SK-N-SH treated with all-trans-retinoic acid at 6 μM for 48 hours (cell line): ENCODE measurements at regions not wholly inside any gene's neighbourhood (a gene's known extent, or its start where the extent isn't known, plus 50 kb on each side); places are given as distances from the start of the nearest gene placed in this dataset.

Experiments
- ATAC-seq: fragments of 200-7000 bp; cut with Tn5 transposase; 3 replicates; pipeline ENCODE4 v1.9.1; 2020; ENCODE audit warnings: mild to moderate bottlenecking, moderate library complexity
- ARNTL ChIP-seq: fragments of 450-650 bp; formaldehyde crosslinking; IDR thresholded peaks from 2 replicates; pipeline ENCODE4 v1.5.0; 2020; ENCODE audit warnings: low read depth, mild to moderate bottlenecking, moderate library complexity, borderline replicate concordance
- BACH2 ChIP-seq: fragments of 250-450 bp; sonication (Bioruptor Pico); IDR thresholded peaks from 2 replicates; pipeline ENCODE4 v1.9.0; 2021; ENCODE audit warnings: mild to moderate bottlenecking, borderline replicate concordance
- CSDC2 ChIP-seq: fragments of 250-450 bp; sonication (Bioruptor Pico); IDR thresholded peaks from 2 replicates; pipeline ENCODE4 v1.5.0; 2020; ENCODE audit warnings: mild to moderate bottlenecking, moderate library complexity
- ESRRG ChIP-seq: fragments of 250-450 bp; sonication (Bioruptor Pico); IDR thresholded peaks from 2 replicates; pipeline ENCODE4 v1.6.1; 2021; ENCODE audit warnings: mild to moderate bottlenecking
- GLIS3 ChIP-seq: fragments of 250-450 bp; sonication (Bioruptor Pico); IDR thresholded peaks from 2 replicates; pipeline ENCODE4 v1.5.0; 2020; ENCODE audit warnings: mild to moderate bottlenecking, moderate library complexity
- ISL1 ChIP-seq: fragments of 250-450 bp; sonication (Bioruptor Pico); IDR thresholded peaks from 2 replicates; pipeline ENCODE4 v2.1.2; 2022; ENCODE audit warnings: mild to moderate bottlenecking, moderate library complexity
- OSR1 ChIP-seq: fragments of 250-450 bp; sonication (Bioruptor Pico); IDR thresholded peaks from 2 replicates; pipeline ENCODE4 v1.8.0; 2022; ENCODE audit warnings: moderate library complexity, mild to moderate bottlenecking, inconsistent platforms
- PATZ1 ChIP-seq: fragments of 250-450 bp; sonication (Bioruptor Pico); IDR thresholded peaks from 2 replicates; pipeline ENCODE4 v1.8.0; 2020; ENCODE audit warnings: mild to moderate bottlenecking, moderate library complexity, borderline replicate concordance
- PPARA ChIP-seq: fragments of 250-450 bp; sonication (Bioruptor Pico); IDR thresholded peaks from 2 replicates; pipeline ENCODE4 v1.5.0; 2020; ENCODE audit warnings: mild to moderate bottlenecking, borderline replicate concordance
- RARB ChIP-seq: fragments of 250-450 bp; sonication (Bioruptor Pico); IDR thresholded peaks from 2 replicates; pipeline ENCODE4 v1.8.0; 2021; ENCODE audit warnings: mild to moderate bottlenecking, moderate library complexity
- SNAI2 ChIP-seq: fragments of 250-450 bp; sonication (Bioruptor Pico); IDR thresholded peaks from 2 replicates; pipeline ENCODE4 v1.5.0; 2020; ENCODE audit warnings: mild to moderate bottlenecking, moderate library complexity
- TCF4 ChIP-seq: fragments of 250-450 bp; sonication (Bioruptor Pico); IDR thresholded peaks from 2 replicates; pipeline ENCODE4 v1.8.0; 2021; ENCODE audit warnings: mild to moderate bottlenecking, moderate library complexity, borderline replicate concordance
- TOX ChIP-seq: fragments of 250-450 bp; sonication (Bioruptor Pico); IDR thresholded peaks from 2 replicates; pipeline ENCODE4 v1.8.0; 2021; ENCODE audit warnings: mild to moderate bottlenecking, moderate library complexity, borderline replicate concordance
- ZC3H10 ChIP-seq: fragments of 250-450 bp; sonication (Bioruptor Pico); IDR thresholded peaks from 2 replicates; pipeline ENCODE4 v1.5.1; 2021; ENCODE audit warnings: mild to moderate bottlenecking, moderate library complexity
- ZFP3 ChIP-seq: fragments of 250-450 bp; sonication (Bioruptor Pico); IDR thresholded peaks from 2 replicates; pipeline ENCODE4 v1.5.0; 2020; ENCODE audit warnings: mild to moderate bottlenecking, moderate library complexity
- ZFP30 ChIP-seq: fragments of 450-650 bp; formaldehyde crosslinking; IDR thresholded peaks from 2 replicates; pipeline ENCODE4 v1.5.0; 2022; ENCODE audit warnings: mild to moderate bottlenecking, moderate library complexity
- ZNF70 ChIP-seq: fragments of 450-650 bp; formaldehyde crosslinking; IDR thresholded peaks from 2 replicates; pipeline ENCODE4 v1.5.0; 2020; ENCODE audit warnings: mild to moderate bottlenecking, moderate library complexity
- ZNF8 ChIP-seq: fragments of 450-650 bp; formaldehyde crosslinking; IDR thresholded peaks from 2 replicates; pipeline ENCODE4 v1.5.0; 2020; ENCODE audit warnings: mild to moderate bottlenecking, moderate library complexity
- TF ChIP-seq, protein P1 (sequence below): fragments of 250-450 bp; sonication (Bioruptor Pico); IDR thresholded peaks from 2 replicates; pipeline ENCODE4 v1.5.1; 2020; ENCODE audit warnings: low read depth, mild to moderate bottlenecking, moderate library complexity
- TF ChIP-seq, protein P2 (sequence below): fragments of 250-450 bp; sonication (Bioruptor Pico); IDR thresholded peaks from 2 replicates; pipeline ENCODE4 v1.5.0; 2020; ENCODE audit warnings: mild to moderate bottlenecking, moderate library complexity
- TF ChIP-seq, protein P3 (sequence below): fragments of 250-450 bp; sonication (Bioruptor Pico); IDR thresholded peaks from 2 replicates; pipeline ENCODE4 v1.5.1; 2021; ENCODE audit warnings: mild to moderate bottlenecking, moderate library complexity

DNA sequence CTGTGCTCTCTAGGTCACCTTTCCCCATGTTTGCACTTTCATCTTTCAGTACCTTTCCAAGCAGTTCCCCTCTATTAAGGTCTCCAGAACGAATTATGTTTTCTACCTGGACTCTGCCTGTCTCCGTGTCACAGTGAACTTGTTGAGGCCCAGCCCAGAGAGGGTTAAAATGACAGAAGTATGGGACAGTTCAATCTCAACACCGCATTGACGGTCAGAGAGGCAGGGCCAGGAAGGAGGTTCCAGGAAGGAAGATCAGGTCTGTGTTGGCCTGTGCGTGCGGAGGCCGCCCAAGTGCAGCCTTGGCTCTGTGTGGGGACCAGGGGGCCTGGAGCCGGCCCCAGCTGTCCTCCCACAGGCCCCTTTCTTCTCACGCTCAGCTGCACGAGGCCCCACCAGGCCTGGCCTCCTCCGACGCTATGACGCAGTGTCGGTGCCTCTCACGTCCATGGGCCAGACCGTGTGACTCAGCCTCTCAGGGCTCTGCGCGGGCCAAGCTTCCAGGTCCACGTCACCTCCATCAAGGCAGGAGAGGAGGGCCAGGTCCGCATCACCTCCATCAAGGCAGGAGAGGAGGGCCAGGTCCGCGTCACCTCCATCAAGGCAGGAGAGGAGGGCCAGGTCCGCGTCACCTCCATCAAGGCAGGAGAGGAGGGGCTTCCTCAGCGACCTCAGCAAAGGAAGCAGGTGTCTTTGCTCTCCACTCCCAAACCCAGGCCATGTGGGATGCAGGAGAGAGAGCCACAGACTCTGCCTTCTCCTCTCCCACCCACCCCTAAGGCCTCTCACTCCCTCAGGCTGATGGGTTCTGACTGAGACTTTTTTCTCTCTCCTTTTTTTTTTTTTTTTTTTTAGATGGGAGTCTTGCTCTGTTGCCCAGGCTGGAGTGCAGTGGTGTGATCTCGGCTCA, 83.1 kb downstream of the CPN2 start:
- TF ChIP-seq ZFP30 (CRISPR knock-in tag) = no peak
- TF ChIP-seq, all 23 proteins: peak for 0
- no peak for ATAC-seq

- TF ChIP-seq, protein P1, sequence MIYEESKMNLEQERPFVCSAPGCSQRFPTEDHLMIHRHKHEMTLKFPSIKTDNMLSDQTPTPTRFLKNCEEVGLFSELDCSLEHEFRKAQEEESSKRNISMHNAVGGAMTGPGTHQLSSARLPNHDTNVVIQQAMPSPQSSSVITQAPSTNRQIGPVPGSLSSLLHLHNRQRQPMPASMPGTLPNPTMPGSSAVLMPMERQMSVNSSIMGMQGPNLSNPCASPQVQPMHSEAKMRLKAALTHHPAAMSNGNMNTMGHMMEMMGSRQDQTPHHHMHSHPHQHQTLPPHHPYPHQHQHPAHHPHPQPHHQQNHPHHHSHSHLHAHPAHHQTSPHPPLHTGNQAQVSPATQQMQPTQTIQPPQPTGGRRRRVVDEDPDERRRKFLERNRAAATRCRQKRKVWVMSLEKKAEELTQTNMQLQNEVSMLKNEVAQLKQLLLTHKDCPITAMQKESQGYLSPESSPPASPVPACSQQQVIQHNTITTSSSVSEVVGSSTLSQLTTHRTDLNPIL (CRISPR knock-in tag) = no peak
- TF ChIP-seq SNAI2 (CRISPR knock-in tag) (no peak), OSR1 (CRISPR knock-in tag) (no peak), CSDC2 (CRISPR knock-in tag) (no peak), BACH2 (CRISPR knock-in tag) (no peak), GLIS3 (no peak)
- TF ChIP-seq, protein P2, sequence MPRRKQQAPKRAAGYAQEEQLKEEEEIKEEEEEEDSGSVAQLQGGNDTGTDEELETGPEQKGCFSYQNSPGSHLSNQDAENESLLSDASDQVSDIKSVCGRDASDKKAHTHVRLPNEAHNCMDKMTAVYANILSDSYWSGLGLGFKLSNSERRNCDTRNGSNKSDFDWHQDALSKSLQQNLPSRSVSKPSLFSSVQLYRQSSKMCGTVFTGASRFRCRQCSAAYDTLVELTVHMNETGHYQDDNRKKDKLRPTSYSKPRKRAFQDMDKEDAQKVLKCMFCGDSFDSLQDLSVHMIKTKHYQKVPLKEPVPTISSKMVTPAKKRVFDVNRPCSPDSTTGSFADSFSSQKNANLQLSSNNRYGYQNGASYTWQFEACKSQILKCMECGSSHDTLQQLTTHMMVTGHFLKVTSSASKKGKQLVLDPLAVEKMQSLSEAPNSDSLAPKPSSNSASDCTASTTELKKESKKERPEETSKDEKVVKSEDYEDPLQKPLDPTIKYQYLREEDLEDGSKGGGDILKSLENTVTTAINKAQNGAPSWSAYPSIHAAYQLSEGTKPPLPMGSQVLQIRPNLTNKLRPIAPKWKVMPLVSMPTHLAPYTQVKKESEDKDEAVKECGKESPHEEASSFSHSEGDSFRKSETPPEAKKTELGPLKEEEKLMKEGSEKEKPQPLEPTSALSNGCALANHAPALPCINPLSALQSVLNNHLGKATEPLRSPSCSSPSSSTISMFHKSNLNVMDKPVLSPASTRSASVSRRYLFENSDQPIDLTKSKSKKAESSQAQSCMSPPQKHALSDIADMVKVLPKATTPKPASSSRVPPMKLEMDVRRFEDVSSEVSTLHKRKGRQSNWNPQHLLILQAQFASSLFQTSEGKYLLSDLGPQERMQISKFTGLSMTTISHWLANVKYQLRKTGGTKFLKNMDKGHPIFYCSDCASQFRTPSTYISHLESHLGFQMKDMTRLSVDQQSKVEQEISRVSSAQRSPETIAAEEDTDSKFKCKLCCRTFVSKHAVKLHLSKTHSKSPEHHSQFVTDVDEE (CRISPR knock-in tag) = no peak
- TF ChIP-seq, all 23 proteins: peak for 0
- no peak for ATAC-seq
These were observed 82.2 kb downstream of the CPN2 start for GRCh38 chr3:194268654-194269512.

DNA sequence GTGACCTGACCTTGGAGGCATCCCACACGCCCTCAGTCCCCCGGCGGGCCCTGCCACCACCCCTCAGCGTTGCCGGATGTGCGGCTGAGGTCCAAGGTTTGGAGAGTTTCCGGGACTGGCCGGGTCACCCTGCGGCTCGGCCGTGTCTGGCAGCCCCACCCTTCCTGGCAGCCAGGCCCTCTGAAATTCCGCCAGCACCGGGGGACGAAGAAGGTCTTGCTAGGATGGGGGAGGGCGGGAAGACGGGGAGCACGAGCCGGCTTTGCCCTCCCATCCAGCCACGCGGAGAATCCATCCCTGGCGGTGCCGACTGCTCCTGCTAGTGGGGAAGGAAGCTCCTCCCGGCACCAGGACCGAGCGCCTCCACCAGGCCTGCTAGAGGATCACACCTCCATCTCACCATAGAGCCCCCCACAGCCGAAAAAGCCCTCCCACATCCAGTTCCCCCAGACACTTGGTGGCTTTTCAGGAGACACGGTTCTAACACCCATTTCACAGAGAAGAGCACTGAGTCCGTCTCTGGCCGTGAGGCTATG, 81.5 kb downstream of the CPN2 start:
- ATAC-seq = no peak
- no peak for TF ChIP-seq ESRRG
- TF ChIP-seq ZNF70 (CRISPR knock-in tag) = no peak
- TF ChIP-seq ARNTL = no peak
- no peak for TF ChIP-seq ZC3H10 (CRISPR knock-in tag)
- no peak for TF ChIP-seq ZNF8
- no peak for TF ChIP-seq TCF4 (CRISPR knock-in tag)
- TF ChIP-seq GLIS3 = no peak

GRCh38 chr3:194270627-194271459, 80.3 kb downstream of the CPN2 start:
- peak; percentile 72 for ATAC-seq
- TF ChIP-seq, protein P2 (CRISPR knock-in tag) = peak; percentile 97
- no peak for TF ChIP-seq ZC3H10 (CRISPR knock-in tag)
- no peak; the same call in 1 of the 2 replicates for TF ChIP-seq CSDC2 (CRISPR knock-in tag)
- TF ChIP-seq PATZ1 (CRISPR knock-in tag) = 0 out of 2 replicates have a peak, but pooled peaks have one; percentile 14
- TF ChIP-seq RARB (CRISPR knock-in tag) = no peak
- no peak for TF ChIP-seq TOX (CRISPR knock-in tag)
- TF ChIP-seq ZNF8 = peak; percentile 43; the same call in 1 of the 2 replicates
- no peak for TF ChIP-seq ARNTL
- peak; percentile 89 for TF ChIP-seq TCF4 (CRISPR knock-in tag)
- no peak for TF ChIP-seq ESRRG
- no peak for TF ChIP-seq OSR1 (CRISPR knock-in tag)
- peak; percentile 81; the same call in 1 of the 2 replicates for TF ChIP-seq PPARA
- TF ChIP-seq ISL1 (CRISPR knock-in tag) = no peak
- TF ChIP-seq GLIS3 = peak; percentile 7; the same call in 1 of the 2 replicates
- no peak for TF ChIP-seq BACH2 (CRISPR knock-in tag)
- no peak for TF ChIP-seq ZNF70 (CRISPR knock-in tag)
- peak; percentile 89 for TF ChIP-seq ZFP3 (CRISPR knock-in tag)
- TF ChIP-seq, protein P3, sequence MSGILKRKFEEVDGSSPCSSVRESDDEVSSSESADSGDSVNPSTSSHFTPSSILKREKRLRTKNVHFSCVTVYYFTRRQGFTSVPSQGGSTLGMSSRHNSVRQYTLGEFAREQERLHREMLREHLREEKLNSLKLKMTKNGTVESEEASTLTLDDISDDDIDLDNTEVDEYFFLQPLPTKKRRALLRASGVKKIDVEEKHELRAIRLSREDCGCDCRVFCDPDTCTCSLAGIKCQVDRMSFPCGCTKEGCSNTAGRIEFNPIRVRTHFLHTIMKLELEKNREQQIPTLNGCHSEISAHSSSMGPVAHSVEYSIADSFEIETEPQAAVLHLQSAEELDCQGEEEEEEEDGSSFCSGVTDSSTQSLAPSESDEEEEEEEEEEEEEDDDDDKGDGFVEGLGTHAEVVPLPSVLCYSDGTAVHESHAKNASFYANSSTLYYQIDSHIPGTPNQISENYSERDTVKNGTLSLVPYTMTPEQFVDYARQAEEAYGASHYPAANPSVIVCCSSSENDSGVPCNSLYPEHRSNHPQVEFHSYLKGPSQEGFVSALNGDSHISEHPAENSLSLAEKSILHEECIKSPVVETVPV (CRISPR knock-in tag) = no peak
